Pulmonary artery endothelial cell (primary cell): ENCODE measurements at regions not wholly inside any gene's neighbourhood (a gene's known extent, or its start where the extent isn't known, plus 50 kb on each side); places are given as distances from the start of the nearest gene placed in this dataset.

Experiments used
- DNase-seq: peaks from one replicate; pipeline ENCODE4 v3.0.0-alpha.2; 2011; ENCODE audit warnings: low read depth, low spot score

GRCh38 chr2:120916446-120916845 lies 180.8 kb downstream of the GLI2 start:
- DNase-seq: no peak

GRCh38 chr2:120917886-120918285 lies 182.2 kb downstream of the GLI2 start:
- DNase-seq: no peak

GRCh38 chr2:120919216-120919615 lies 183.5 kb downstream of the GLI2 start:
- no peak for DNase-seq

- no peak for DNase-seq
Observed at GRCh38 chr2:120919771-120920453, 184.2 kb downstream of the GLI2 start.

- no peak for DNase-seq
Observed at GRCh38 chr2:120920454-120921148, 184.9 kb downstream of the GLI2 start.

GRCh38 chr2:120921457-120921856 lies 185.8 kb downstream of the GLI2 start:
- DNase-seq: no peak

- no peak for DNase-seq
Observed at GRCh38 chr2:120922571-120923332, 187.1 kb downstream of the GLI2 start.

GRCh38 chr2:120923426-120923825 lies 187.8 kb downstream of the GLI2 start:
- DNase-seq: no peak

GRCh38 chr2:120924924-120925323 lies 189.3 kb downstream of the GLI2 start:
- DNase-seq: no peak

GRCh38 chr2:120926463-120927264 lies 191.0 kb downstream of the GLI2 start:
- no peak for DNase-seq

- DNase-seq: no peak
Observed at GRCh38 chr2:120927265-120927628, 191.6 kb downstream of the GLI2 start.

GRCh38 chr2:120929829-120930228 lies 194.2 kb downstream of the GLI2 start:
- no peak for DNase-seq

GRCh38 chr2:120930236-120930635 lies 194.6 kb downstream of the GLI2 start:
- DNase-seq: no peak

- DNase-seq: no peak
Observed at GRCh38 chr2:120930864-120931263, 195.2 kb downstream of the GLI2 start.

GRCh38 chr2:120932472-120932871 lies 196.8 kb downstream of the GLI2 start:
- no peak for DNase-seq

GRCh38 chr2:120932881-120933280 lies 197.2 kb downstream of the GLI2 start:
- DNase-seq: no peak

GRCh38 chr2:120933693-120934573 lies 198.3 kb downstream of the GLI2 start:
- DNase-seq: no peak

GRCh38 chr2:120934574-120935338 lies 199.1 kb downstream of the GLI2 start:
- DNase-seq: no peak

- DNase-seq: no peak
Observed at GRCh38 chr2:120935339-120936313, 200.0 kb downstream of the GLI2 start.
